CD1c-positive myeloid dendritic cell (primary cell): ENCODE measurements at regions not wholly inside any gene's neighbourhood (a gene's known extent, or its start where the extent isn't known, plus 50 kb on each side); places are given as distances from the start of the nearest gene placed in this dataset.

ENCODE experiments used
- DNase-seq: peaks from one replicate; pipeline ENCODE4 v3.0.0-alpha.2; 2016; ENCODE audit errors: extremely low spot score

GRCh38 chr1:164272156-164272555 lies 286.8 kb upstream of the PBX1 start:
- DNase-seq = no peak

GRCh38 chr1:164296172-164296571 lies 262.8 kb upstream of the PBX1 start:
- no peak for DNase-seq

- no peak for DNase-seq
Measured at GRCh38 chr1:164308101-164308500, 250.9 kb upstream of the PBX1 start.

GRCh38 chr1:164310166-164310565 lies 248.8 kb upstream of the PBX1 start:
- no peak for DNase-seq

GRCh38 chr1:164311377-164311776 lies 247.6 kb upstream of the PBX1 start:
- DNase-seq = no peak

GRCh38 chr1:164320790-164321731 lies 237.9 kb upstream of the PBX1 start:
- DNase-seq = no peak

- DNase-seq = no peak
Measured at GRCh38 chr1:164325786-164326185, 233.2 kb upstream of the PBX1 start.

GRCh38 chr1:164333387-164333786 lies 225.6 kb upstream of the PBX1 start:
- DNase-seq = no peak

- no peak for DNase-seq
Measured at GRCh38 chr1:164337394-164337793, 221.6 kb upstream of the PBX1 start.

- no peak for DNase-seq
Measured at GRCh38 chr1:164337885-164338284, 221.1 kb upstream of the PBX1 start.

GRCh38 chr1:164343189-164343588 lies 215.8 kb upstream of the PBX1 start:
- DNase-seq = no peak

GRCh38 chr1:164347980-164348379 lies 211.0 kb upstream of the PBX1 start:
- no peak for DNase-seq

- no peak for DNase-seq
Measured at GRCh38 chr1:164356511-164356910, 202.5 kb upstream of the PBX1 start.

- no peak for DNase-seq
Measured at GRCh38 chr1:164360265-164360664, 198.7 kb upstream of the PBX1 start.

- no peak for DNase-seq
Measured at GRCh38 chr1:164361927-164362326, 197.1 kb upstream of the PBX1 start.

- DNase-seq = no peak
Measured at GRCh38 chr1:164363980-164364379, 195.0 kb upstream of the PBX1 start.

GRCh38 chr1:164366014-164366413 lies 193.0 kb upstream of the PBX1 start:
- no peak for DNase-seq

- no peak for DNase-seq
Measured at GRCh38 chr1:164369698-164370365, 189.2 kb upstream of the PBX1 start.

- DNase-seq = no peak
Measured at GRCh38 chr1:164380893-164381292, 178.1 kb upstream of the PBX1 start.

- DNase-seq = no peak
Measured at GRCh38 chr1:164382384-164382783, 176.6 kb upstream of the PBX1 start.

- no peak for DNase-seq
Measured at GRCh38 chr1:164384262-164384661, 174.7 kb upstream of the PBX1 start.

- DNase-seq = no peak
Measured at GRCh38 chr1:164417016-164417704, 141.8 kb upstream of the PBX1 start.

- DNase-seq = no peak
Measured at GRCh38 chr1:164423136-164423535, 135.8 kb upstream of the PBX1 start.
